GM19324 (cell line): ENCODE measurements at regions not wholly inside any gene's neighbourhood (a gene's known extent, or its start where the extent isn't known, plus 50 kb on each side); places are given as distances from the start of the nearest gene placed in this dataset.

Experiments
- ATAC-seq: cut with Tn5 transposase; IDR thresholded peaks from one replicate; pipeline ENCODE4 v1.9.1; 2021; ENCODE audit warnings: mild to moderate bottlenecking, moderate library complexity; ENCODE audit not compliant: unreplicated experiment, low FRiP score

DNA sequence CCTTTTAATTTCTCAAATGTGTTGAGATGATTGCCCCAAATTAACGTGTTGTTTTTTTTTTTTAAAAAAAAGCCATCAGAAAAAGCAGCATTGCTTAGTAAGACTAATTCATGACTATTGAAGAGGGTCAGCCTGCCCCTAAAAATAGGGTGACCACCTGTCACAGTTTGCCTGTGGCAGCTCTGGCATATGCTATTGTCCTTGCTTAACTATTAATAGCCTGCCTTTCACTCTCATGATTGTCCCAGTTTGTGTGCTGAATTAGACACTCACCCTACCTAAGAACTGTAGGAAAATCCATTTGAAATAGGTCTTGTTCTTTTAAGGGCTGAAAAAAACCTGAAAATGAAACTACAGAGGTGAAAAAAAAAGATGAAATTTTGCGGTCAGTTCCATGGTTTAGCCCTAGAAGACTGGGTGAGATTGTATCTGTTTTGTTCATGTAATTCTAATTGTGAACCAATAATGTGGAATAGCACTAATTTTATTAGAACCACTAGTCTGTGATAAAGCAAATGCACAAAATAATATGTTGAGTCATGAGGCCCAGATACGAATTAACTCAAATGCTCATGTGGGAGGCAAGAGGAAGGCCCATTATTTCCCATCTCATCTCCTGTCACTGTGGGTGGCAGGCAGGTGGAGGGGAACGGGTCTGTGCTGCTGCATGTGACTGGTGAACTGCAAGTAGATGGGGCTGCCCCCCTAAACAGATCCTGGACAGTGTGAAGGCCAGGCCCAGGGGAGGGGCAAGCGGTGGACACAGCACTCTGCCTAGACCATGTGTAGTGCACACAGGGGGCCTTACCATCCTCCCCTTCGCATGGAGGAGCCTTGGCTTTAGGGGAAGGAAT lies 265.4 kb upstream of the NFE2L3 start:
- no peak for ATAC-seq

DNA sequence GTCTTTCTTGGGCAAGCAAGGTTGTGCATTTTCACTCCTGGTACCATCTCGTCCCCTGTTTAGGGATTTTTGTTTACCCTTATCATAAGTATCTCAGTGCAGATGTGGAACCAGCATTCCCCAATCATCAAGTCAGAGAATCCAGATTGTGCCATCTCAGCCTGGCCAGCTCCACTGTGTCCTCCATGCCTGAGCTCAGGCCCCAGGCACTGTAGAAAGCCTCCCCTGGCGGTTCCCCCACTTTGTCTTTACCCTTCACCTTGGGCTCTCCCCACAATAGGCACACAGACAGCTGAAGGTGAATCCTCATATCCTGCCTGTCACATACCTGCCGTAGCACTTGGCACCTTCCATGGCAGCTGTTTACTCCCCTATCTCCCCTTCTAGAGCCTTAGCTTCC lies 264.7 kb upstream of the NFE2L3 start:
- no peak for ATAC-seq

DNA sequence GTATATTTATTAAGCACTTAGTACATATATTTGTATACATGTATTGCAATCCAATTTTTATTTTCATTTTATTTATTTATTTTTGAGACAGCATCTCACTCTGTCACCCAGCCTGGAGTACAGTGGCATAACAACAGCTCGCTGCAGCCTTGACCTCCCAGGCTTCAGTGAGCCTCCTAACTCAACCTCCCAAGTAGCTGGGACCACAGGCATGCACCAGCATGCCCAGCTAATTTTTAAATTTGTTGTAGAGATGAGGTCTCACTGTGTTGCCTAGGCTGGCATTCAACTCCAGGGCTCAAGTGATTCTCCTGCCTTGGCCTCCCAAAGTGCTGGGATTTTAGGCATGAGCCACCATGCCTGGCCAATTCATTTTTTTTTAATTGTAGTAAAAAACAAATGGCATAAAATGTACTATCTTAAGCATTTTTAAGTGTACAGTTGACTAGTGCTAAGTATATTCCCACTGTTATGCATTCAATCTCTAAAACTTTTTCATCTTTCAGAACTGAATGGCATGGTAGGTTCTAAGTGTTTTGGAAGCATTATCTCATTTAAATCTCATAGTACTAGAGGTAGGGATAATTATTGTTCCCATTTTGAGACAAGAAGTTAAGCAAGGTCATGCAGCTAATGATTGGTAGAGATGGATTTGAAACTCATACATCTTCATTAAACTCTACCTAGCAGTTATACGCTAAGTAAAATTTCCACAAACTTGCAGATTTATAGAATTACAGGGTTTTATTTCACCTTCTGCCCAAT lies 264.0 kb upstream of the NFE2L3 start:
- no peak for ATAC-seq

GRCh38 chr7:25889765-25890164 lies 262.2 kb upstream of the NFE2L3 start:
- ATAC-seq, result no peak

- no peak for ATAC-seq
Observed at GRCh38 chr7:25891591-25891990, 260.4 kb upstream of the NFE2L3 start.

GRCh38 chr7:25893436-25893835 lies 258.6 kb upstream of the NFE2L3 start:
- no peak for ATAC-seq

GRCh38 chr7:25894002-25894901 lies 257.7 kb upstream of the NFE2L3 start:
- ATAC-seq, result no peak

DNA sequence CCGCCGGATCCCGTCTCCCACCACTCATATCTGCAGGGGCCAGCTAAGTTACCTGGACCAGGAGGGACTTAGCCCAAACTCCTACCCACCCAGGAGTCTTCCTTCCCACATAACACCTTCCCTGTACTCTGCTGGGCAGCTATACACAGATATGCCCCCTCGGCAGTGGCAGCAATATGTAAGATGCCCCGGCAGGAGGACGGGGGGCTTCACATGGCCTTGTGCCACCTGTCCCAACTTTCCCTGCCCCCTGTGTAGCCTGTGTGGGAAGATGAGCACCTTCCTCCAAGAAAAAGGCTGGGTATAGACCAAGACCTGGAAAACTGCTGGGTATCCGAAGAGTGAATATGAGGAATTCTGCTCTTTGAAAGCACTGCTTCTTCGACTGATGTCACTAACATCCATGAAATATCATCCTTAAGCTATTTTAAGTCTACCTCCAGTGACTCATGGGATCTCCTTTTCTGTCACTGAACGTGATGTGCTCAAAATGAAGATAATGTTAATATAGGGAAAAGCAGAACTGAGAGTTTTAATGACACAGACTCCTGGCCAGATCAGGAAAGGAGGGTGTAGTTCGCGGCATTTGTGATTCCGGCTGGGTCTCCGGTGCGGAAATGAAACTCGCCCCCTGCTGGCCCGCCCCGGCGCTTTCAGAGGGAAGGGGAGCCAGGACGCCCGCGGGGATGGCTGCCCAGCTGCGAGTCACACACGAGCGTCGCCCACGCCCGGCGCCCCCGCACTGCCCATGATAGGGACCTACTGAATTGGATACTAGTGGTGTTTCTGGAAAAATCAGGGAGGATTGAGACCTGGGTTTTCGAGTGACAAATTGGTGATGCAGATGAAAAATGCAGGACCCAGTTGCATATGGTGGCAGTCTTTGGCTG lies 256.9 kb upstream of the NFE2L3 start:
- ATAC-seq, result peak; percentile 69

DNA sequence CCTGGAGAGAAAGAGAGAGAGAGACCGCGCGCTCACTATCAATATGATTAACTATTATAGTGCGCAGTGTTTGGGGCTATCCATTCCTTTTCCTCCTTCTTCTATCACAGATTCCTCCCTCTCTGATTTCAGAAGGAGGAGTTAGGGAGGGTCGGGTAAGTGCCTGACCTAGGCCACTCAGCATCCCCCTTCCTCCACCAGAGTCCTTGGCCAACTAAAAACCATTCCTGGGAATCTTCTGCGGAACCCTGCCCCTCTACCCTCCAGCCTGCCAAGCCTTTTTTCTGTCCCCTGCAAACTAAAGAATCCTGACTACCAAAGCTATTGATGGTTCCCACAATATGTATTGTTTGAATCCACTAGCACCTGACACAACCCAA lies 256.2 kb upstream of the NFE2L3 start:
- ATAC-seq, result no peak

DNA sequence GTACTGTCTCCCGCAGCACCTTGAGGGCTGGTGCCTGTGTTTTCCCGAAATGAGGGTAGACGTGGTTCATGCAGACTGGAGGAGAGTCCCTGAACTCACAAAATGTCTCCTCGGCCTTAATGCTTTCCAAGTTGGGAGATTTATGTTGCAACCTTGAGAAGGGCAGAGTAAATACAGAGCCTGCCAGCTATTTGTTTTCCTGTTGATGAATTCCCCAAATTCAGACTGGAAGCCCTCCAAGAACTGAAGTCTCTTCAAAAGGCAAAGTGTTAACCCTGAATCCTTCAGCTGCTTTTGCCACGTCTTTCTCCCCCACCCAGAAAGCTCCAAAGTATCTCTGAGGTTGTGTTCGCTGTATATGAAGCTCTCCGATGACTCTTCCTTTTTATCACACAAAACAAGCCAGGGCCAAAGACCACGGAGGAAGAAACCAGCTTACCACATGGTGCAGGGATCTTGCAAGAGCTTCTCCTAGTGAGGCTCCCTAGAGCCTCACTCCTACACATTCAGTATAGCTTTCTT lies 254.7 kb upstream of the NFE2L3 start:
- no peak for ATAC-seq

DNA sequence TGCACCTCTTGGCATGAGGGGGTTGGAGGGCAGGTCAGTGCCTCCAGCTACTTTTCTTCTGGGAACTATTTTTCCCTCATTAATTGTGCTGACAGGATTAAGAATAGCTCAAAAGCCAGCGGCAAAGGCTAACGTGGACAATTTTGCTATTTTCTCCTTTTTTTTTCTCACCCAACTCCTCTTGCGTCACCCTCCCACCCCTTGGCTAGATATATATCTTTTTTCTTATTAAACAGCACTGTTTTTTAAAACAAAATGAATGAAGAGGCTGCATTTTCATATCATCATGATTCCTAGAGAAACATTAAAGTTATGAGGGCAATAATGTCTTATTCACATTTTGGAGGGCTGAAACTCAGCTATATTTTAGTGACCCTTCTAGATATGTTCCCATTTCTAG lies 251.8 kb upstream of the NFE2L3 start:
- ATAC-seq, result no peak

GRCh38 chr7:25900877-25901276 lies 251.1 kb upstream of the NFE2L3 start:
- ATAC-seq, result no peak

DNA sequence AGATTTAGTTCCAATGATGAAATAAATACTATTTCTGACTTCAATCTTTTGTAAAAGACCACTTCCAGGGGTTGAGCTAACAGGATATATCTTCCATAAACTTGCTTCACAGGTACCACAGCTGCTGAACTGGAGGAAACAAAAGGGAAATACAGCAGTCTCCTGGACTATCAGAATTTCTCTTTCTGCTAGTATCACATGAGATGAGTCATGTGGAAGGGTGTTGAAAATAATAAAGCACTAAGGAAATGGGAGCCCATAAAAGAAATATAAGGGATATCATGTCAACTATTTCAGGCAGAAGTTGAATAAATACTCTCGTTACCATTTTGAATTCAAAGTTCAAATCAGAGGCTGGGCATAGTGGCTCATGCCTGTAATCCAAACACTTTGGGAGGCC lies 250.3 kb upstream of the NFE2L3 start:
- no peak for ATAC-seq

GRCh38 chr7:25906003-25906402 lies 246.0 kb upstream of the NFE2L3 start:
- ATAC-seq, result no peak

DNA sequence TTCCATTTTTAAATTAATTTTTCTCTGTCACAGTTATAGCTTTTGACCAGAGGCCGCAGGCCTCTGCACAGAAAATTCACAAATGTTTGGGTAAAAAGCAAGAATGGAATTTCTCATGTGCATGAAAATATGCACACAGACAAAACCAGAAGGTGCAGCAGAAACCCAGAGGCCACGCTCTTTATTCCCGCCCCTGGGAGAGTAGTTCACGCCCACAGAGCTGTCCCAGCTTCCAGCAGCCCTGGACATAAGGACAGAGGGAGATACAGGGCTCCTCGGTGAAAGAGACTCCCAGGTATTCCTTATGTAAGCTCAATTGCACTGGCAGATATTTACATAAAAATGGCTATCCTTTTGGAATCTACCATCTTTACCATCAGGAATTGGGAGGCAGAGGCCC lies 245.2 kb upstream of the NFE2L3 start:
- no peak for ATAC-seq

GRCh38 chr7:25907214-25907613 lies 244.8 kb upstream of the NFE2L3 start:
- ATAC-seq, result no peak

GRCh38 chr7:25907731-25908130 lies 244.3 kb upstream of the NFE2L3 start:
- no peak for ATAC-seq

GRCh38 chr7:25908154-25908949 lies 243.6 kb upstream of the NFE2L3 start:
- ATAC-seq, result no peak
